H1 (cell line): ENCODE measurements at regions not wholly inside any gene's neighbourhood (a gene's known extent, or its start where the extent isn't known, plus 50 kb on each side); places are given as distances from the start of the nearest gene placed in this dataset.

Experiments
- ASH2L ChIP-seq: fragments of 200-600, 300-600 bp; sonication (generic); IDR thresholded peaks from one replicate; pipeline ENCODE4 v1.7.1; 2017; ENCODE audit warnings: low read length
- EP300 ChIP-seq, 2 experiments: IDR thresholded peaks; 1 replicate in 1 of 2; 2 replicates in 1 of 2; pipeline ENCODE4 v1.6.1; 2011 to 2012; ENCODE audit warnings: low read depth in 2 of 2, low read length in 2 of 2, mild to moderate bottlenecking in 2 of 2, borderline replicate concordance in 1 of 2, inconsistent platforms in 1 of 2, moderate library complexity in 1 of 2
- RBBP5 ChIP-seq: IDR thresholded peaks from 2 replicates; pipeline ENCODE4 v1.7.1; 2012; ENCODE audit warnings: low read depth, mild to moderate bottlenecking, inconsistent platforms, low read length, moderate library complexity, borderline replicate concordance
- YY1 ChIP-seq: IDR thresholded peaks from 2 replicates; pipeline ENCODE4 v1.6.1; 2011; ENCODE audit warnings: low read depth, mild to moderate bottlenecking, low read length

- TF ChIP-seq RBBP5 (no peak), YY1 (no peak), EP300 (IDR thresholded peaks at IDR 0.05; ENCODE audit: borderline replicate concordance in 1 of 2, low read depth in 2 of 2, low read length in 2 of 2) (no peak), ASH2L (no peak)
These were observed 130.1 kb upstream of the MALRD1 start (continued) for GRCh38 chr10:18918532-18918931.
